ENCODE measurements at regions not wholly inside any gene's neighbourhood (a gene's known extent, or its start where the extent isn't known, plus 50 kb on each side); places are given as distances from the start of the nearest gene placed in this dataset.

GRCh38 chr6:33915134-33915533 lies 111.3 kb upstream of the MLN start:
- no peaks in the 10 kb centered on the region for H3K36me3 ChIP-seq (ENCODE audit: control insufficient read depth, insufficient read depth, low read length)
- no peak for TF ChIP-seq CTCF (conservative IDR thresholded peaks at IDR 0.05 in 1 of 2, IDR thresholded peaks at IDR 0.05 in 1 of 2; ENCODE audit: low read depth in 1 of 2, low read length in 2 of 2)
- TF ChIP-seq EZH2 (IDR thresholded peaks at IDR 0.05; ENCODE audit: low read length, missing control alignments): no peak
- H3K9ac ChIP-seq (ENCODE audit: insufficient read depth, low read length): no peak overlapping the region
- DNase-seq (ENCODE audit: low read depth in 2 of 2): no peak
- no peak overlapping the region for H3K4me3 ChIP-seq (replicated peaks in 1 of 4; ENCODE audit: control extremely low read depth in 1 of 4, insufficient read depth in 1 of 4, low read depth in 3 of 4, low read length in 4 of 4)
- H3K4me1 ChIP-seq (ENCODE audit: control insufficient read depth, extremely low read depth, insufficient read depth, low read length): no peaks in the 10 kb centered on the region
- no peak overlapping the region for H3K27ac ChIP-seq (ENCODE audit: insufficient read depth, low read length)
- peaks cover 8% of the 10 kb centered on the region for H3K27me3 ChIP-seq (ENCODE audit: control insufficient read depth, insufficient read depth, low read length)
- H2AFZ ChIP-seq (ENCODE audit: low read length): no peak overlapping the region
- H3K79me2 ChIP-seq (ENCODE audit: control insufficient read depth, insufficient read depth, low read length): no peaks in the 10 kb centered on the region
- no peaks in the 10 kb centered on the region for H3K9me3 ChIP-seq (ENCODE audit: control insufficient read depth, insufficient read depth, low read depth, low read length)
- H3K4me2 ChIP-seq (ENCODE audit: extremely low read depth, insufficient read depth, low read length): no peak overlapping the region
- no peaks in the 10 kb centered on the region for H4K20me1 ChIP-seq (ENCODE audit: control insufficient read depth, extremely low read depth, insufficient read depth, low read length)

GRCh38 chr6:33914645-33915044 lies 110.8 kb upstream of the MLN start:
- H3K9ac ChIP-seq (ENCODE audit: insufficient read depth, low read length): no peak overlapping the region
- H3K36me3 ChIP-seq (ENCODE audit: control insufficient read depth, insufficient read depth, low read length): no peaks in the 10 kb centered on the region
- no peaks in the 10 kb centered on the region for H3K79me2 ChIP-seq (ENCODE audit: control insufficient read depth, insufficient read depth, low read length)
- no peak overlapping the region for H3K27ac ChIP-seq (ENCODE audit: insufficient read depth, low read length)
- no peaks in the 10 kb centered on the region for H3K9me3 ChIP-seq (ENCODE audit: control insufficient read depth, insufficient read depth, low read depth, low read length)
- no peak for DNase-seq (ENCODE audit: low read depth in 2 of 2)
- H3K4me3 ChIP-seq (replicated peaks in 1 of 4; ENCODE audit: control extremely low read depth in 1 of 4, insufficient read depth in 1 of 4, low read depth in 3 of 4, low read length in 4 of 4): no peak overlapping the region
- H3K27me3 ChIP-seq (ENCODE audit: control insufficient read depth, insufficient read depth, low read length): peaks cover 8% of the 10 kb centered on the region
- H2AFZ ChIP-seq (ENCODE audit: low read length): no peak overlapping the region
- no peaks in the 10 kb centered on the region for H3K4me1 ChIP-seq (ENCODE audit: control insufficient read depth, extremely low read depth, insufficient read depth, low read length)
- H3K4me2 ChIP-seq (ENCODE audit: extremely low read depth, insufficient read depth, low read length): no peak overlapping the region
- no peak for TF ChIP-seq EZH2 (IDR thresholded peaks at IDR 0.05; ENCODE audit: low read length, missing control alignments)
- TF ChIP-seq CTCF (conservative IDR thresholded peaks at IDR 0.05 in 1 of 2, IDR thresholded peaks at IDR 0.05 in 1 of 2; ENCODE audit: low read depth in 1 of 2, low read length in 2 of 2): no peak
- no peaks in the 10 kb centered on the region for H4K20me1 ChIP-seq (ENCODE audit: control insufficient read depth, extremely low read depth, insufficient read depth, low read length)

GRCh38 chr6:33912195-33912594 lies 108.4 kb upstream of the MLN start:
- no peaks in the 10 kb centered on the region for H4K20me1 ChIP-seq (ENCODE audit: control insufficient read depth, extremely low read depth, insufficient read depth, low read length)
- no peak overlapping the region for H2AFZ ChIP-seq (ENCODE audit: low read length)
- H3K4me2 ChIP-seq (ENCODE audit: extremely low read depth, insufficient read depth, low read length): no peak overlapping the region
- TF ChIP-seq CTCF (conservative IDR thresholded peaks at IDR 0.05 in 1 of 2, IDR thresholded peaks at IDR 0.05 in 1 of 2; ENCODE audit: low read depth in 1 of 2, low read length in 2 of 2) (no peak), EZH2 (IDR thresholded peaks at IDR 0.05; ENCODE audit: low read length, missing control alignments) (no peak)
- no peaks in the 10 kb centered on the region for H3K4me1 ChIP-seq (ENCODE audit: control insufficient read depth, extremely low read depth, insufficient read depth, low read length)
- H3K27ac ChIP-seq (ENCODE audit: insufficient read depth, low read length): no peak overlapping the region
- H3K27me3 ChIP-seq (ENCODE audit: control insufficient read depth, insufficient read depth, low read length): peaks cover 8% of the 10 kb centered on the region
- H3K9ac ChIP-seq (ENCODE audit: insufficient read depth, low read length): no peak overlapping the region
- H3K4me3 ChIP-seq (replicated peaks in 1 of 4; ENCODE audit: control extremely low read depth in 1 of 4, insufficient read depth in 1 of 4, low read depth in 3 of 4, low read length in 4 of 4): no peak overlapping the region
- H3K9me3 ChIP-seq (ENCODE audit: control insufficient read depth, insufficient read depth, low read depth, low read length): no peaks in the 10 kb centered on the region
- no peak for DNase-seq (ENCODE audit: low read depth in 2 of 2)
- no peaks in the 10 kb centered on the region for H3K36me3 ChIP-seq (ENCODE audit: control insufficient read depth, insufficient read depth, low read length)
- H3K79me2 ChIP-seq (ENCODE audit: control insufficient read depth, insufficient read depth, low read length): no peaks in the 10 kb centered on the region

All from fibroblast of lung (primary cell).